ENCODE measurements at regions not wholly inside any gene's neighbourhood (a gene's known extent, or its start where the extent isn't known, plus 50 kb on each side); places are given as distances from the start of the nearest gene placed in this dataset.

- no peak overlapping the region for H3K27ac ChIP-seq
- no peak overlapping the region for H3K4me2 ChIP-seq (ENCODE audit: low read length)
- H3K4me1 ChIP-seq = no peaks in the 10 kb centered on the region
- H3K9ac ChIP-seq = no peak overlapping the region
- H3K9me3 ChIP-seq (ENCODE audit: control insufficient read depth, low read length) = no peaks in the 10 kb centered on the region
- no peaks in the 10 kb centered on the region for H3K27me3 ChIP-seq (ENCODE audit: control insufficient read depth, insufficient read depth, low read length)
- H3K4me3 ChIP-seq (ENCODE audit: low read depth, low read length) = no peak overlapping the region
- TF ChIP-seq, protein P1, sequence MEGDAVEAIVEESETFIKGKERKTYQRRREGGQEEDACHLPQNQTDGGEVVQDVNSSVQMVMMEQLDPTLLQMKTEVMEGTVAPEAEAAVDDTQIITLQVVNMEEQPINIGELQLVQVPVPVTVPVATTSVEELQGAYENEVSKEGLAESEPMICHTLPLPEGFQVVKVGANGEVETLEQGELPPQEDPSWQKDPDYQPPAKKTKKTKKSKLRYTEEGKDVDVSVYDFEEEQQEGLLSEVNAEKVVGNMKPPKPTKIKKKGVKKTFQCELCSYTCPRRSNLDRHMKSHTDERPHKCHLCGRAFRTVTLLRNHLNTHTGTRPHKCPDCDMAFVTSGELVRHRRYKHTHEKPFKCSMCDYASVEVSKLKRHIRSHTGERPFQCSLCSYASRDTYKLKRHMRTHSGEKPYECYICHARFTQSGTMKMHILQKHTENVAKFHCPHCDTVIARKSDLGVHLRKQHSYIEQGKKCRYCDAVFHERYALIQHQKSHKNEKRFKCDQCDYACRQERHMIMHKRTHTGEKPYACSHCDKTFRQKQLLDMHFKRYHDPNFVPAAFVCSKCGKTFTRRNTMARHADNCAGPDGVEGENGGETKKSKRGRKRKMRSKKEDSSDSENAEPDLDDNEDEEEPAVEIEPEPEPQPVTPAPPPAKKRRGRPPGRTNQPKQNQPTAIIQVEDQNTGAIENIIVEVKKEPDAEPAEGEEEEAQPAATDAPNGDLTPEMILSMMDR (IDR thresholded peaks at IDR 0.05) = no peak
- no peaks in the 10 kb centered on the region for H3K79me2 ChIP-seq
- no peaks in the 10 kb centered on the region for H3K36me3 ChIP-seq (ENCODE audit: control insufficient read depth, insufficient read depth, low read length)
- no peak overlapping the region for H2AFZ ChIP-seq
These were observed 69.4 kb downstream of the RHOB start for GRCh38 chr2:20516291-20516645.

- Histone ChIP-seq H3K36me3 (ENCODE audit: control insufficient read depth, insufficient read depth, low read length) (no peaks in the 10 kb centered on the region), H3K27me3 (ENCODE audit: control insufficient read depth, insufficient read depth, low read length) (no peaks in the 10 kb centered on the region), H3K4me1 (no peaks in the 10 kb centered on the region), H2AFZ (no peak overlapping the region), H3K79me2 (no peaks in the 10 kb centered on the region), H3K9me3 (ENCODE audit: control insufficient read depth, low read length) (no peaks in the 10 kb centered on the region), H3K9ac (no peak overlapping the region), H3K4me2 (ENCODE audit: low read length) (no peak overlapping the region), H3K4me3 (ENCODE audit: low read depth, low read length) (no peak overlapping the region), H3K27ac (no peak overlapping the region)
- TF ChIP-seq, protein P1 (IDR thresholded peaks at IDR 0.05) = no peak
These were observed 69.9 kb downstream of the RHOB start for GRCh38 chr2:20516646-20517341.

DNA sequence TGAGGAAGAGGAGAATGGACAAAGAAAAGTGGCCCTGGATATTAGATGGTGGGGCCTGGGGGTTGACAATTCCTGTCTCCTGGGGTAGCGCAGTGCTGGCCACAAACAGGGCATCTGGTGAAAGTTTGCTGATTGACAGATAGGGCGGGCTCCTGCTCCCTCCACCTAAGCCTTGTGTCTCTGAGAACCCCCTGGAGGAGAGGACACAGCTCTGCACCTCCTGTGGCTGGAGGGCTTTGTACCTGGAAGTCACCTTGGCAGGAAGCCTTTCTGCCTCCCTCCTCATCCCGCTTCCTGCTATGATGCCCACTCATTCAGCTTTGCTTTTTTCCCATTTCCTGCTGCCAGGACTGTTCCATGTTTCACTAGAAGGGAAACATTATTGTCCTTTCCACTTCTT is 72.4 kb downstream of the RHOB start:
- no peak overlapping the region for H3K27ac ChIP-seq
- no peak overlapping the region for H3K4me3 ChIP-seq (ENCODE audit: low read depth, low read length)
- no peaks in the 10 kb centered on the region for H3K36me3 ChIP-seq (ENCODE audit: control insufficient read depth, insufficient read depth, low read length)
- H3K9me3 ChIP-seq (ENCODE audit: control insufficient read depth, low read length) = no peaks in the 10 kb centered on the region
- no peaks in the 10 kb centered on the region for H3K27me3 ChIP-seq (ENCODE audit: control insufficient read depth, insufficient read depth, low read length)
- H2AFZ ChIP-seq = no peak overlapping the region
- H3K9ac ChIP-seq = no peak overlapping the region
- H3K79me2 ChIP-seq = no peaks in the 10 kb centered on the region
- H3K4me2 ChIP-seq (ENCODE audit: low read length) = no peak overlapping the region
- H3K4me1 ChIP-seq = no peaks in the 10 kb centered on the region
- TF ChIP-seq, protein P1 (IDR thresholded peaks at IDR 0.05) = no peak

- Histone ChIP-seq H3K27me3 (ENCODE audit: control insufficient read depth, insufficient read depth, low read length) (no peaks in the 10 kb centered on the region), H3K36me3 (ENCODE audit: control insufficient read depth, insufficient read depth, low read length) (no peaks in the 10 kb centered on the region), H2AFZ (no peak overlapping the region), H3K79me2 (no peaks in the 10 kb centered on the region), H3K9me3 (ENCODE audit: control insufficient read depth, low read length) (no peaks in the 10 kb centered on the region), H3K4me2 (ENCODE audit: low read length) (no peak overlapping the region), H3K4me3 (ENCODE audit: low read depth, low read length) (no peak overlapping the region), H3K4me1 (no peaks in the 10 kb centered on the region), H3K27ac (no peak overlapping the region), H3K9ac (no peak overlapping the region)
- TF ChIP-seq, protein P1 (IDR thresholded peaks at IDR 0.05) = no peak
These were observed 73.3 kb downstream of the RHOB start for GRCh38 chr2:20520128-20520527.

GRCh38 chr2:20521193-20521592 is 74.3 kb downstream of the RHOB start:
- no peaks in the 10 kb centered on the region for H3K36me3 ChIP-seq (ENCODE audit: control insufficient read depth, insufficient read depth, low read length)
- H3K4me2 ChIP-seq (ENCODE audit: low read length) = no peak overlapping the region
- H3K4me3 ChIP-seq (ENCODE audit: low read depth, low read length) = no peak overlapping the region
- no peaks in the 10 kb centered on the region for H3K79me2 ChIP-seq
- no peaks in the 10 kb centered on the region for H3K27me3 ChIP-seq (ENCODE audit: control insufficient read depth, insufficient read depth, low read length)
- TF ChIP-seq, protein P1 (IDR thresholded peaks at IDR 0.05) = no peak
- H2AFZ ChIP-seq = no peak overlapping the region
- H3K4me1 ChIP-seq = no peaks in the 10 kb centered on the region
- no peak overlapping the region for H3K27ac ChIP-seq
- H3K9me3 ChIP-seq (ENCODE audit: control insufficient read depth, low read length) = no peaks in the 10 kb centered on the region
- no peak overlapping the region for H3K9ac ChIP-seq
